ENCODE measurements at regions not wholly inside any gene's neighbourhood (a gene's known extent, or its start where the extent isn't known, plus 50 kb on each side); places are given as distances from the start of the nearest gene placed in this dataset.
"Not testable (repeated sequence)": the region's sequence is repeated elsewhere in the genome, so short reads cannot be mapped to it uniquely, and the experiment has no call there.

DNA sequence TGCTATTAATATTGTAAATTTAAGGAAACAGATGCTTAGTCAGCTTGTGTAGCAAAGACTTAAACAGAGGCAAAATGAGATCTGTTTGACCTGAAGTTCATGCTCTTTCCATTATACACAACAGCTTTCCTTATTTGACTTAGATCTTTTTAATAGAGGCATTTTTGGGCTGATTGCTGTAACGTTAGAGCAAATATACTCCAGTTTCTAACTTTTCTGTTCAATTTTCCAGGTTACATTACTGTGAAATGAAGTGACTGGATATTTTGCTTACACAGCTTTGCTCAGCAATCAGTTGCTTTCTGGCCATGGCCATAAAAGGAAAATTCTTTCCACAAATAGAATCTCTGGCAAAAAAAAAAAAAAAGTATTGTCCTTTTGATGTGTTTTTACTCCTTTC lies 146.2 kb downstream of the PCDH7 start:
- no peak for TF ChIP-seq POLR2A (IDR thresholded peaks at IDR 0.05)
- TF ChIP-seq, protein P1, sequence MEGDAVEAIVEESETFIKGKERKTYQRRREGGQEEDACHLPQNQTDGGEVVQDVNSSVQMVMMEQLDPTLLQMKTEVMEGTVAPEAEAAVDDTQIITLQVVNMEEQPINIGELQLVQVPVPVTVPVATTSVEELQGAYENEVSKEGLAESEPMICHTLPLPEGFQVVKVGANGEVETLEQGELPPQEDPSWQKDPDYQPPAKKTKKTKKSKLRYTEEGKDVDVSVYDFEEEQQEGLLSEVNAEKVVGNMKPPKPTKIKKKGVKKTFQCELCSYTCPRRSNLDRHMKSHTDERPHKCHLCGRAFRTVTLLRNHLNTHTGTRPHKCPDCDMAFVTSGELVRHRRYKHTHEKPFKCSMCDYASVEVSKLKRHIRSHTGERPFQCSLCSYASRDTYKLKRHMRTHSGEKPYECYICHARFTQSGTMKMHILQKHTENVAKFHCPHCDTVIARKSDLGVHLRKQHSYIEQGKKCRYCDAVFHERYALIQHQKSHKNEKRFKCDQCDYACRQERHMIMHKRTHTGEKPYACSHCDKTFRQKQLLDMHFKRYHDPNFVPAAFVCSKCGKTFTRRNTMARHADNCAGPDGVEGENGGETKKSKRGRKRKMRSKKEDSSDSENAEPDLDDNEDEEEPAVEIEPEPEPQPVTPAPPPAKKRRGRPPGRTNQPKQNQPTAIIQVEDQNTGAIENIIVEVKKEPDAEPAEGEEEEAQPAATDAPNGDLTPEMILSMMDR (IDR thresholded peaks at IDR 0.05 in 4 of 5, conservative IDR thresholded peaks at IDR 0.05 in 1 of 5) = no peak
- intact Hi-C loops (cut with DNase I; ENCODE audit: low total_unique reads) = no loop called here
- in situ Hi-C loops (cut with MboI; ENCODE audit: low sequenced_read_pairs in 4 of 4) = no loop called here
- H3K4me1 ChIP-seq = no peaks in the 10 kb centered on the region
- no peak overlapping the region for H3K27ac ChIP-seq
- no peak overlapping the region for H3K4me3 ChIP-seq
- DNase-seq (no peak), ATAC-seq (no peak)
- H3K36me3 ChIP-seq = no peaks in the 10 kb centered on the region
- H3K27me3 ChIP-seq = no peaks in the 10 kb centered on the region
- no peaks in the 10 kb centered on the region for H3K9me3 ChIP-seq

DNA sequence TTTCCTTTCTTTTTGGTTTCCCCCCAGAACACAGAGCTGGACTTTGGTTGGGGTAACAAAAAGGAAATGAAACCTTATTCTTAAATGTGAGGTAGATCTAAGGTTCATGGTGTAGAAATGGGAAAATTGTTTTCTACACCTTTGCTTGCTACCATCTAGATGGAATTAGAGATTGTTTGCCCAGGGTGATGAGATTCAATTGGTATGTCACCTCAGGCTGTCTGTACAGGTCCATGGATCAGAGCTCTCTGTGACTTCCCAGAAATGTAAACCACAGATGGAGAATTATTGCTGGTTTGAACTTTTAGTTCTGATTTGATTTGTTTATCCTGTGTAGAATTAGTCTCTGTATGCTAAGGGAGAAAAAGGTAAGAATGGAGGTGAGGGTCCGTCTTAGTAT lies 146.7 kb downstream of the PCDH7 start:
- intact Hi-C loops (cut with DNase I; ENCODE audit: low total_unique reads) (no loop called here), in situ Hi-C loops (cut with MboI; ENCODE audit: low sequenced_read_pairs in 4 of 4) (no loop called here)
- DNase-seq (no peak), ATAC-seq (no peak)
- no peaks in the 10 kb centered on the region for H3K4me1 ChIP-seq
- no peaks in the 10 kb centered on the region for H3K36me3 ChIP-seq
- no peaks in the 10 kb centered on the region for H3K9me3 ChIP-seq
- H3K27me3 ChIP-seq = no peaks in the 10 kb centered on the region
- TF ChIP-seq, protein P1 (IDR thresholded peaks at IDR 0.05 in 4 of 5, conservative IDR thresholded peaks at IDR 0.05 in 1 of 5) = no peak
- TF ChIP-seq POLR2A (IDR thresholded peaks at IDR 0.05) = no peak
- H3K27ac ChIP-seq = no peak overlapping the region
- no peak overlapping the region for H3K4me3 ChIP-seq

DNA sequence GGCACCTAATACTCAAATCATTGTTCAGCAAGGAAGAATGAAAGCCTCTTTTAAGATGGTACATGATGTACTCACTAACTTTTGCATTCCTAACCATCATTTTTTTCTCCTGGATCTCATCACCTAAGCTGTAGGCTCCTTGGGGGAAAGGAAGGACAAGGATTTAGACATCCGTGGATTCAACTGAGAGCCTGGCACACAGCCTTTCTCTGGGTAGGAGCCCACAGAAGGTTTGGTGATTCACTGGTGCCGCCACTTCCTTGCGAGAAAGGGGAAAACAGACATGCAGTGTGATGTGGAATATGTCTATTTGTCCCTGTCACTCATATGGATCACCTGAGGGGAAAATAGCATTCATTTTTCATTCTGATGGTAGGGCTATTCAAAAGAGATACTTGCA lies 147.3 kb downstream of the PCDH7 start:
- Histone ChIP-seq H3K9me3 (no peaks in the 10 kb centered on the region), H3K27me3 (no peaks in the 10 kb centered on the region), H3K4me3 (no peak overlapping the region), H3K36me3 (no peaks in the 10 kb centered on the region), H3K4me1 (no peaks in the 10 kb centered on the region), H3K27ac (no peak overlapping the region)
- in situ Hi-C loops (cut with MboI; ENCODE audit: low sequenced_read_pairs in 4 of 4) (no loop called here), intact Hi-C loops (cut with DNase I; ENCODE audit: low total_unique reads) (no loop called here)
- DNase-seq (no peak), ATAC-seq (no peak)
- TF ChIP-seq, protein P1 (IDR thresholded peaks at IDR 0.05 in 4 of 5, conservative IDR thresholded peaks at IDR 0.05 in 1 of 5) = no peak
- TF ChIP-seq POLR2A (IDR thresholded peaks at IDR 0.05) = no peak

DNA sequence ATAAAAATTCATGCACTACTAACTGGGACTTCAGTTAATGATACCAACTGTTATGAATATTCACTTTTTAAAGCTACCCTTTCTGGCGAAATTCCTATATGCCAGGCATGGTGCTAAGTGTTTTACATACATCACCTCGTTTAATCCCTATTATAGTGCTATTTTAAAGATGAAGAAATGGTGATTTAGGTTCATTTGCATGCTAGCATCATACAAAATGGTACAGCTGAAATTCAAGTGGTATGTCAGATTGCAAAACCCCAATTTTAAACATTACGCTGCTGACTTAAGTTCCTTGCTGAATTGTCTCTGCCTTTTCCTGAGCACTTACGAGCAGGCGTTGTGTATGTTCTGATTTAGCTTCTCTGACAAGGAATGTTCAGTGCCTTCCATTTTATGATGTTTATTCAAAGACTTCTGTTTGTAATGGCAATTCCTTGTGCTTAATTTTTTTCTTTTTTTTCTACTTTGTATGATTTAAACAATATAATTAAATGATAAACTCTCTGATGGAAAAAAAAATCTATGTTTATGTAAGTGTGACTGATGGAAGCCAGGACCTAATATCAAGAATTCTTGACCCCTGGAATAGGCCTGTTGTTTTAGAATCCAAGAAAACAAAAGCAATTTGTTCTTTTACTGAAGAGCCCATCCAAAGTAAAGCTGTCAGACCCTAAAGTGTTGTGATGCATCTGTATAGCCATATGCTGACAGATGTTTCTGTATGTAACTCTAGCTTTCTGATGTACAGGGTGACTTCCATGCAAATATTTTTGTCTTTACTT lies 148.1 kb downstream of the PCDH7 start:
- no peak overlapping the region for H3K4me3 ChIP-seq
- ATAC-seq (no peak), DNase-seq (no peak)
- H3K36me3 ChIP-seq = no peaks in the 10 kb centered on the region
- H3K9me3 ChIP-seq = no peaks in the 10 kb centered on the region
- in situ Hi-C loops (cut with MboI; ENCODE audit: low sequenced_read_pairs in 4 of 4) = no loop called here
- intact Hi-C loops (cut with DNase I; ENCODE audit: low total_unique reads) = no loop called here
- no peak overlapping the region for H3K27ac ChIP-seq
- no peak for TF ChIP-seq POLR2A (IDR thresholded peaks at IDR 0.05)
- TF ChIP-seq, protein P1 (IDR thresholded peaks at IDR 0.05 in 4 of 5, conservative IDR thresholded peaks at IDR 0.05 in 1 of 5) = no peak
- H3K27me3 ChIP-seq = no peaks in the 10 kb centered on the region
- H3K4me1 ChIP-seq = no peaks in the 10 kb centered on the region

DNA sequence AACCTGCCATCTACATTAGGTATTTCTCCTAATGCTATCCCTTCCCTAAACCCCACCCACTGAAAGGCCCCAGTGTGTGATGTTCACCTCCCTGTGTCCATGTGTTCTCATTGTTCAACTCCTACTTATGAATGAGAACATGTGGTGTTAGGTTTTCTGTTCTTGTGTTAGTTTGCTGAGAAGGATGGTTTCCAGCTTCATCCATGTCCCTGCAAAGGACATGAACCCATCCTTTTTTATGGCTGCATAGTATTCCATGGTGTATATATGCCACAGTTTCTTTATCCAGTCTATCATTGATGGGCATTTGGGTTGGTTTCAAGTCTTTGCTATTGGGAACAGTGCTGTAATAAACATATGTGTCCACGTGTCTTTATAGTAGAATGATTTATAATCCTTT lies 149.2 kb downstream of the PCDH7 start:
- H3K9me3 ChIP-seq; H3K27me3 ChIP-seq; H3K36me3 ChIP-seq; H3K27ac ChIP-seq; H3K4me1 ChIP-seq; intact Hi-C loops (cut with DNase I; ENCODE audit: low total_unique reads); ATAC-seq; H3K4me3 ChIP-seq; in situ Hi-C loops (cut with MboI; ENCODE audit: low sequenced_read_pairs in 4 of 4); DNase-seq: not testable (repeated sequence)
